DND-41 (cell line): ENCODE measurements at regions not wholly inside any gene's neighbourhood (a gene's known extent, or its start where the extent isn't known, plus 50 kb on each side); places are given as distances from the start of the nearest gene placed in this dataset.

Experiments
- CTCF ChIP-seq: IDR thresholded peaks from 2 replicates; pipeline ENCODE4 v1.5.1; 2012; ENCODE audit warnings: borderline replicate concordance, low read length, moderate library complexity, mild to moderate bottlenecking; ENCODE audit not compliant: poor library complexity, severe bottlenecking; ENCODE audit errors: extremely low read depth
- EZH2 ChIP-seq: IDR thresholded peaks from 3 replicates; pipeline ENCODE4 v1.6.1; 2012; ENCODE audit warnings: borderline replicate concordance, low read depth, mild to moderate bottlenecking, moderate library complexity, low read length, inconsistent platforms; ENCODE audit not compliant: severe bottlenecking

GRCh38 chr2:146259816-146260215, 1585.0 kb upstream of the ACVR2A start:
- no peak for TF ChIP-seq CTCF
- TF ChIP-seq EZH2: no peak
